ENCODE measurements at regions not wholly inside any gene's neighbourhood (a gene's known extent, or its start where the extent isn't known, plus 50 kb on each side); places are given as distances from the start of the nearest gene placed in this dataset.

- Mint-ChIP-seq H3K27me3 (ENCODE audit: insufficient read depth) (peaks cover 3% of the 10 kb centered on the region), H3K36me3 (ENCODE audit: low read depth) (no peaks in the 10 kb centered on the region), H3K4me3 (no peak overlapping the region), H3K4me1 (peaks cover 9% of the 10 kb centered on the region), H3K9me3 (no peaks in the 10 kb centered on the region), H3K27ac (no peak overlapping the region)
- Histone ChIP-seq H3K9me3 (ENCODE audit: control insufficient read depth, low read length) (no peaks in the 10 kb centered on the region), H3K27ac (ENCODE audit: low read depth, low read length) (no peak overlapping the region), H3K27me3 (ENCODE audit: control insufficient read depth, insufficient read depth, low read length, poor library complexity, severe bottlenecking) (no peaks in the 10 kb centered on the region), H3K4me3 (ENCODE audit: low read length) (no peak overlapping the region), H3K9ac (ENCODE audit: extremely low read depth, low read length, poor library complexity, severe bottlenecking) (no peak overlapping the region), H3K36me3 (ENCODE audit: control insufficient read depth, insufficient read depth, low read length) (no peaks in the 10 kb centered on the region), H3K4me1 (ENCODE audit: control insufficient read depth, insufficient read depth, low read length) (no peaks in the 10 kb centered on the region)
- no peak for TF ChIP-seq CTCF (conservative IDR thresholded peaks at IDR 0.05)
- no peak for DNase-seq
- WGBS, 2 experiments (ENCODE audit: insufficient coverage in 1 of 2, insufficient read length in 1 of 2) = 95 to 99% methylated on average over 18 to 24 of the region's 24 CpGs
Observed at GRCh38 chr2:439556-440402, 151.9 kb upstream of the ALKAL2 start.

GRCh38 chr2:439077-439476, 151.2 kb upstream of the ALKAL2 start:
- DNase-seq = no peak
- H3K4me3 Mint-ChIP-seq = no peak overlapping the region
- WGBS, 2 experiments (ENCODE audit: insufficient coverage in 1 of 2, insufficient read length in 1 of 2) = 93 to 94% methylated on average over 14 to 17 of the region's 17 CpGs

GRCh38 chr2:437756-438393, 150.0 kb upstream of the ALKAL2 start:
- no peak overlapping the region for H3K4me3 ChIP-seq (ENCODE audit: low read length)
- H3K9me3 ChIP-seq (ENCODE audit: control insufficient read depth, low read length) = no peaks in the 10 kb centered on the region
- no peak overlapping the region for H3K27ac Mint-ChIP-seq
- H3K27ac ChIP-seq (ENCODE audit: low read depth, low read length) = no peak overlapping the region
- H3K4me1 Mint-ChIP-seq = peaks cover 15% of the 10 kb centered on the region
- no peak for DNase-seq
- no peaks in the 10 kb centered on the region for H3K27me3 Mint-ChIP-seq (ENCODE audit: insufficient read depth)
- no peak overlapping the region for H3K4me3 Mint-ChIP-seq
- 79 to 81% methylated on average over 14 to 15 of the region's 15 CpGs for WGBS, 2 experiments (ENCODE audit: insufficient coverage in 1 of 2, insufficient read length in 1 of 2)
- no peaks in the 10 kb centered on the region for H3K36me3 Mint-ChIP-seq (ENCODE audit: low read depth)
- H3K4me1 ChIP-seq (ENCODE audit: control insufficient read depth, insufficient read depth, low read length) = no peaks in the 10 kb centered on the region
- H3K9me3 Mint-ChIP-seq = no peaks in the 10 kb centered on the region
- no peaks in the 10 kb centered on the region for H3K36me3 ChIP-seq (ENCODE audit: control insufficient read depth, insufficient read depth, low read length)
- no peak for TF ChIP-seq CTCF (conservative IDR thresholded peaks at IDR 0.05)
- no peaks in the 10 kb centered on the region for H3K27me3 ChIP-seq (ENCODE audit: control insufficient read depth, insufficient read depth, low read length, poor library complexity, severe bottlenecking)
- no peak overlapping the region for H3K9ac ChIP-seq (ENCODE audit: extremely low read depth, low read length, poor library complexity, severe bottlenecking)

More at GRCh38 chr2:439077-439476, 151.2 kb upstream of the ALKAL2 start:
- no peaks in the 10 kb centered on the region for H3K4me1 ChIP-seq (ENCODE audit: control insufficient read depth, insufficient read depth, low read length)
- H3K27ac ChIP-seq (ENCODE audit: low read depth, low read length) = no peak overlapping the region
- H3K27me3 Mint-ChIP-seq (ENCODE audit: insufficient read depth) = peaks cover 3% of the 10 kb centered on the region
- no peak overlapping the region for H3K9ac ChIP-seq (ENCODE audit: extremely low read depth, low read length, poor library complexity, severe bottlenecking)
- no peaks in the 10 kb centered on the region for H3K36me3 Mint-ChIP-seq (ENCODE audit: low read depth)
- H3K4me1 Mint-ChIP-seq = peaks cover 12% of the 10 kb centered on the region
- TF ChIP-seq CTCF (conservative IDR thresholded peaks at IDR 0.05) = no peak
- no peaks in the 10 kb centered on the region for H3K27me3 ChIP-seq (ENCODE audit: control insufficient read depth, insufficient read depth, low read length, poor library complexity, severe bottlenecking)
- no peak overlapping the region for H3K27ac Mint-ChIP-seq
- H3K9me3 Mint-ChIP-seq = no peaks in the 10 kb centered on the region
- no peak overlapping the region for H3K4me3 ChIP-seq (ENCODE audit: low read length)
- H3K36me3 ChIP-seq (ENCODE audit: control insufficient read depth, insufficient read depth, low read length) = no peaks in the 10 kb centered on the region
- H3K9me3 ChIP-seq (ENCODE audit: control insufficient read depth, low read length) = no peaks in the 10 kb centered on the region
